ENCODE measurements at regions not wholly inside any gene's neighbourhood (a gene's known extent, or its start where the extent isn't known, plus 50 kb on each side); places are given as distances from the start of the nearest gene placed in this dataset.

- no peak for DNase-seq
These were observed 117.2 kb downstream of the SLC25A24 start for GRCh38 chr1:108082738-108083562.

- DNase-seq, result no peak
These were observed 117.0 kb upstream of the VAV3 start for GRCh38 chr1:108082001-108082400.

- DNase-seq, result no peak
These were observed 115.5 kb upstream of the VAV3 start for GRCh38 chr1:108080448-108080847.

- no peak for DNase-seq
These were observed 114.6 kb upstream of the VAV3 start for GRCh38 chr1:108079440-108080025.

- DNase-seq, result no peak
These were observed 113.0 kb upstream of the VAV3 start for GRCh38 chr1:108077991-108078390.

- no peak for DNase-seq
These were observed 110.1 kb upstream of the VAV3 start for GRCh38 chr1:108075055-108075454.

GRCh38 chr1:108072776-108073175, 107.8 kb upstream of the VAV3 start:
- no peak for DNase-seq

GRCh38 chr1:108072212-108072611, 107.2 kb upstream of the VAV3 start:
- no peak for DNase-seq

- no peak for DNase-seq
These were observed 106.6 kb upstream of the VAV3 start for GRCh38 chr1:108071601-108072000.

- DNase-seq, result peak; percentile 62 to 69
These were observed 105.7 kb upstream of the VAV3 start for GRCh38 chr1:108070662-108071061.

GRCh38 chr1:108067884-108068540, 103.0 kb upstream of the VAV3 start:
- no peak for DNase-seq

GRCh38 chr1:108066808-108067207, 101.8 kb upstream of the VAV3 start:
- DNase-seq, result no peak

- DNase-seq, result no peak
These were observed 99.3 kb upstream of the VAV3 start for GRCh38 chr1:108064255-108064654.

GRCh38 chr1:108063703-108064102, 98.7 kb upstream of the VAV3 start:
- no peak for DNase-seq

GRCh38 chr1:108059945-108060344, 95.0 kb upstream of the VAV3 start:
- no peak for DNase-seq

- DNase-seq, result no peak
These were observed 92.6 kb upstream of the VAV3 start for GRCh38 chr1:108057541-108057940.

- DNase-seq, result no peak
These were observed 91.5 kb upstream of the VAV3 start for GRCh38 chr1:108056436-108056990.

GRCh38 chr1:108055387-108055786, 90.4 kb upstream of the VAV3 start:
- DNase-seq, result no peak

- no peak for DNase-seq
These were observed 89.4 kb upstream of the VAV3 start for GRCh38 chr1:108054396-108054795.

- no peak for DNase-seq
These were observed 88.5 kb upstream of the VAV3 start for GRCh38 chr1:108053270-108054013.

- DNase-seq, result no peak
These were observed 86.8 kb upstream of the VAV3 start for GRCh38 chr1:108051631-108052377.

Data from right lung (tissue), 2 donors.